ENCODE measurements at regions not wholly inside any gene's neighbourhood (a gene's known extent, or its start where the extent isn't known, plus 50 kb on each side); places are given as distances from the start of the nearest gene placed in this dataset.

DNA sequence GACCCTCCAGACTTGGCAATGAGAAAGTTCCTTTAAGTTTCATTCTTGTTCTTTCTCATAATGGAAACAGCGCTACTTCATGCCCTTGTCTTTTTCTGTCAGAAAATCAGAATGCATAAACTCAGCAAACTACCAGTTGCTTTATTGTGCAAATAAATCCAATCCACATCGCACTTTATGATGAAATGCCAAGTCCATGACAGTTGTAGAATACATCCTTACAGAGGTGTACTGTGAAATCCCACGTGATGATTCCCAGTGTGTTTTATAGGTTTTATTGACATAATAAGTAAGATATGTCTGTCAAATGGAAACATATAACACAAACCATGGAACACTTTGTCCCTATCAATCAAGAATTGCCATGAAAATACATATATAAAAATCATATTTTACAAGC lies 295.0 kb downstream of the PCDH7 start:
- TF ChIP-seq CTCF (IDR thresholded peaks at IDR 0.05) (no peak), REST (IDR thresholded peaks at IDR 0.05; ENCODE audit: insufficient read depth in 1 of 2, low read depth in 2 of 2, low read length in 1 of 2) (no peak), TCF7L2 (IDR thresholded peaks at IDR 0.05; ENCODE audit: low read depth, low read length) (no peak), POLR2AphosphoS5 (IDR thresholded peaks at IDR 0.05; ENCODE audit: low read depth, low read length) (no peak), SIN3A (IDR thresholded peaks at IDR 0.05; ENCODE audit: borderline replicate concordance, insufficient read depth, low read depth, low read length) (no peak)

Measured in Panc1 (cell line).